HG02852 (cell line): ENCODE measurements at regions not wholly inside any gene's neighbourhood (a gene's known extent, or its start where the extent isn't known, plus 50 kb on each side); places are given as distances from the start of the nearest gene placed in this dataset.
"Not testable (repeated sequence)": the region's sequence is repeated elsewhere in the genome, so short reads cannot be mapped to it uniquely, and the experiment has no call there.

Experiments used
- ATAC-seq: cut with Tn5 transposase; IDR thresholded peaks from one replicate; pipeline ENCODE4 v1.9.1; 2021; ENCODE audit warnings: mild to moderate bottlenecking, moderate library complexity; ENCODE audit not compliant: unreplicated experiment

- ATAC-seq = no peak
Observed at GRCh38 chr15:96629511-96629910, 299.0 kb downstream of the NR2F2 start.

GRCh38 chr15:96638793-96639192 is 308.3 kb downstream of the NR2F2 start:
- no peak for ATAC-seq

GRCh38 chr15:96645796-96646195 is 315.3 kb downstream of the NR2F2 start:
- no peak for ATAC-seq

- ATAC-seq = no peak
Observed at GRCh38 chr15:96648866-96649265, 318.4 kb downstream of the NR2F2 start.

- no peak for ATAC-seq
Observed at GRCh38 chr15:96657096-96657495, 326.6 kb downstream of the NR2F2 start.

- not testable (repeated sequence) for ATAC-seq
Observed at GRCh38 chr15:96666979-96667378, 336.5 kb downstream of the NR2F2 start.

- ATAC-seq = no peak
Observed at GRCh38 chr15:96670389-96670788, 339.9 kb downstream of the NR2F2 start.

GRCh38 chr15:96672629-96673028 is 342.1 kb downstream of the NR2F2 start:
- ATAC-seq = no peak

DNA sequence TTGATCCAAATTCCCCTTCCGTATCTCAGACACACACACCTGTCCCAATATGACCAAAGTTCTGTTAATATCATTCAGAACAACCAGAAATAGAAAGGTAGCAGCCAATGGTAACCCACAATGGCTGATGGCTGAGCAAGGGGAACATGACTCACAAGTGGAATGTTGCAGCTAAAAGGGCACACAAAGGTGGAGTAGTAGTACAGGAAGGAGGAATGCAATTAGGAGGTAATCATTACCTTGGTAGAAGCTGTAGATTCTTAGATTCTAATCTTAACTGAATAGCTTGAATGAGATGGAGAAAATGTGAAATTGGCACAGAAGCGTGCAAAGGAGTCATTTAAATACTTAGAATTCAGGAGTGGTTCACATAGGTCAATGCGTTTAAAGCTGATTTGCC is 347.9 kb downstream of the NR2F2 start:
- no peak for ATAC-seq

DNA sequence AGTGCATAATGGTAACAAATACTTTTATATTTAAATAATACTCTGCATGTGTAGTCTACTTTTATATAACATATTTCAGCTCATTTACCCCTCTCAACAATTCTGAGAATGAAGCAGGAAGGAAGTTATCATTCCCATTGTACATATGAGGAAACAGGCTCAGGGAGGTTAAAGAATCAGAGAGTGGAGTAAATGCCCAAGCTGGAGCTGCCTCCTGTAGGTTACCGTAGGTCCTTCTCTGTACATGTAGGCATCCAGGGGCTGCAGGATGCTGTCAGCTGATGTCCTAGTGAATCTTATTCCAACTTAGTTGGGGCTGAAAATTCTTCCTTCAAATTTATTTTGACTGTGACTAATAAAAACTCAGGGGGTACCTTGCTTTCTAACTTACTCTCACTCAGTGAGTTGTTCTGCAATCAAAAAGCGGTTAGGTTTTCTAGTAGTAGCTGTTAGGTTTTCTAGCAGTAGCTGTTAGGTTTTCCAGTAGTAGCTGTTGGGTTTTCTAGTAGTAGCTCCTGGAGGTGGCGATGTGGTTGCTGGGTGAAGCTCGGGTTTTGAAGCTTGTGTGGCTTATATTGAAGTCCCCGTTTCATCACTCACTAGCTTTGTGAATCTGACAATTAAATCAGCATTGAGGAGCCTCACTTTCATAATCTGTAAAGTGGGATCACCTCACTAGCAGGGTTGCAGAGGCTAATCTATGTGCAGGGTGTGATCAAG is 357.0 kb downstream of the NR2F2 start:
- ATAC-seq = no peak

DNA sequence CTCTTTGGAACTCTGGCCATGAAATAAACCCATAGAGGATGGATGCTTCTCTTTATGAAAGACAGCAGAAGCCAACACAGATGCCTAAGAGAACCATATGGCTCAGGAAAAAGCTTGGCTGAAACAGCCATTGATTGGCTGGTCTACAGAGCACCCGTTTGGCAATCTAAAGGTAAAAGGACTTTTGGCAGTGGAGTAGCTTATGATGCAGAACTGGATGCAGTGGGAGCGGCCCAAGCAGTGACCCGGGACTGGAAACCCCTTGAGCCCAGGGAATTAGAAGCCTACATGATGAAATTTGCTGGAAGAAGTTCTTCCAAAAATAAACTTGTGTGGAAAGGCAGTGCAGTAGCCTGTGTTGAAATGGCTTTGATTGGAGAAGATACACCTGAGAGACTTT is 360.2 kb downstream of the NR2F2 start:
- ATAC-seq = no peak

- ATAC-seq = no peak
Observed at GRCh38 chr15:96692826-96693225, 362.3 kb downstream of the NR2F2 start.

DNA sequence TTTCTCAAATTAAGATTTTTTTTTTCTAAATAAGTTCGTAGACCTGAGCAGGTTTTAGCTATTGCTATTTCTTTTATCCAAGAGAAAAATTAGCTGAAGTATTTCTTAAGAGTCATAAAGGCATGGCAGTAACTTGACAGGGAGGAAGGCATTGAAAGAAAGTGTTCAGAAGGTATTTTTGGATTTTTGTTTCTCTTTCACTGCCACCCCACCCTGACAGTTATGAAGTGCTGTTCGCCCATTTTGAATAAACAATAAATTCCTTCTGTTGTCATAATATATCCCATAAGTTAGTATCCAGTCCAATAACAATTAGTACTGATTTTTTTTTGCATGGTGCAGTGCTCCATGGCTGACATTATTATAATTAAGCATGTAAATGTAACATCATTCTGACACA is 363.0 kb downstream of the NR2F2 start:
- no peak for ATAC-seq

DNA sequence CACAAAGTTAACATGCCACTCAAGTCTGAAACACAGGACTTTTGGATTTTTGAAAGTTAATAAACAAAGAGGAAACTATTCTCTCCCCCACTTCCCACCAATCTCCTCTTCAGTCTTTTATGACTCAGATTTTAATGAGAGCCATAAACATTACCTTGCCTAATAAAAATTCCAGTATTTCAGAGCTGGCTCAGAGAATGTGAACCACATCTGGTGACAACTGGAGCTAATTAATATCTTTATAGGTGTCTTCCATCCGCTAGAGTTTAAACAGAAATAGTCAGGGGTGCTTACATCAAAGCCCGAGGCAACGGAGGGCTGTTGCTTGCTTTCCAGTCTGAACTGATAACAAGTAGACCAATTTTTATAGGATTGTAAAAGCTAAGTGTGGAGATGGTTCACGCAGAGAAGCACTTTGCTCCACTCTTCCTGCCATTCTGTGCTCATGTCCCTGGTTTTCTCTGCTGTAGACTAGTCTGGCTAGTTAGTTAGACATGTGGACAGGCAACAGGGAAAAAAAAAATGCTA is 363.6 kb downstream of the NR2F2 start:
- no peak for ATAC-seq

GRCh38 chr15:96695426-96695825 is 364.9 kb downstream of the NR2F2 start:
- no peak for ATAC-seq

DNA sequence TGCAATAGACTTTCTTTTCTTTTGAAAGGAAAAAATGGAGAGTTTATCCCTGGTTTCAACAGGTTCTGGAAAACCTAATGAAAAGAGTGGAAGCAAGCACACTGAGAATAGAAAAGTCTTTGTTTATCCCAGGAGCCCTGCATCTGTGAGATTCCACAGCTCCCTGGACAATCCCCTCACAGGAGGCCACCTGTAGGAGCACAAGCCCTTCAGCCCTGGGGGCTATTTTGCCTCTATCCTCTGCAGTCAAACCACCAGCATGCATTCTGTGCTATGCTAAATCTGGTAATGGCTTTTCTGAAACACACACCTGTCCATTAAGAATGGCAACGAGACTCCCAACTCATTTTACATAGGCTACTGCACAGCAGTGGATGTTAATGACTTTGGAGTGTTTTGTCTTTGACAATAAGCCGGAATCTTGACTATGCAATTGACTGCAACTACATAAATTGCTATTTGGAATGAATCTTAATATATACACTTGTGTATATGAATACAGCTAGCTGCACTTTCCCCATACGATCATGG is 369.4 kb downstream of the NR2F2 start:
- no peak for ATAC-seq

DNA sequence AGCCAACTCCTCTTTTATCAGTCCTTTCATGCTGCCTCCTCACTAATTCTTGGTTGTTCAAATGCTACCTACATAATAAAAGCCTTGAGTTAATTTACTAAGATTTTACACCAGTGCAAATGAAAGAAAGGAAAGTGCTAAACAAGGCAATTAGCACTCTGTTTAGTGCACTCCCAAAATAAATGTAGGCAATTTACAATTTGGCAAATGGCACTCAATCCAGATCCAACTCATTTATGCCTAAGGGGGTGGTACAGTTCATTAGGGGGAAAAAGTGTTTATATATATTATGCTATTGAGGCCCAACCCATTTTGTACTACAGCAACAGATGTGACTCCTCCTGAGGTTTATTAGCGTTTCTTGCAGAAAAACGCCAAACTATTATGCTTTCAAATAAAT is 370.1 kb downstream of the NR2F2 start:
- ATAC-seq = no peak

DNA sequence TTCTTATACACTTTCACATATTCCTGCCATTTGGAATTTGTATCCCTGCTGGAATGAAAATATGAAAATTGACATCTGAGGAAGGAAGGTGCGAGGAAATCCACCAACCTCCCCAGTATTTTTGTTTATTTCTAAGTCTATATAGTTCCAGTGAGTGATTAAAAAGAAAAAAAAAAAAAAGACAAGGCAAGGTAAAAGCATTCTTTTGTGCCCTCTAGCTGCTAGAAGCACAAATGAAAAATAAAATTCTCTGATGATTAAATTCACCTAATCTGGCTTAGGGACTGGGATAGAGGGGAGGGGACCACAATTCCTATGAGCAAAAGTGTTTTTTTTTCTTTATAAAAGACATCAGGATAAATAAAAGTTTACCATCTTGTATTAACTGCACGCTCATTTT is 370.9 kb downstream of the NR2F2 start:
- ATAC-seq = no peak

DNA sequence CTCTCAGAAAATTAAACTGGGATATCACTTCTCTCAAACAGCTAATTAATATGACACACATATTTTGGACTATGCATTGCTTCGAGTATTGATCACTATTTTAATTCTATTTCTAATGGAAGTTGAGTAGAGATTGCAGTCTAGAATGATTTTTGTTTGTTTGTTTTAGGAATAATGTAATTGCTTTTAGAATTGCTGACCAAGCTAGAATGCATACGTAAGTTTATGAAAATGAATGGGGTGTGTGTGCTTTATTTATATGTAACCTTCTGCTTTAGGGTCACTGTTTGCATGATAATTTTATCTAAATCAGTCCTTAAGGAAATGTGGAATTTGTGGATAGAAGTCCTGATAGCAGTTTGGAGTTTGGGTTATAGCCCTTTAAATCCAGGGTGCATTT is 371.4 kb downstream of the NR2F2 start:
- no peak for ATAC-seq

DNA sequence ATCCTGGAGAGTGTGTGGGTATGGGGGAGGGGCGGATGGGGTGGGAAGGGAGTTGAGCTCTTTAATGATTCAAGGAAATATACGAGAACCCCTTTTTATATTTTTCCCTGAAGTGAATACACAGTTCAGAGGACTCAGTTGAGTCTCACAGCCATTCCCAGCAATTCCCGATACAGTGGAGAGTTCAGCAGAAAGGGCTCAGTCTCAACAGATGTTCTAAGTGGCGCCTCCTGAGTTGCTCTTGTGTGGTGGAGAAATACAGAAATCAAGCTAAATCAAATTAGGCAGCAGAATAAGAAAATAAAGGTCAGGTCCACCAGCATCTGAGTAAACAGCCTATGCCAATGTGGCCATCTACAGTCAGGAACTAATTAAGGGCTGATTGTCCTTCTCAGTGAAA is 372.1 kb downstream of the NR2F2 start:
- ATAC-seq = no peak

- ATAC-seq = no peak
Observed at GRCh38 chr15:96703091-96703490, 372.6 kb downstream of the NR2F2 start.

DNA sequence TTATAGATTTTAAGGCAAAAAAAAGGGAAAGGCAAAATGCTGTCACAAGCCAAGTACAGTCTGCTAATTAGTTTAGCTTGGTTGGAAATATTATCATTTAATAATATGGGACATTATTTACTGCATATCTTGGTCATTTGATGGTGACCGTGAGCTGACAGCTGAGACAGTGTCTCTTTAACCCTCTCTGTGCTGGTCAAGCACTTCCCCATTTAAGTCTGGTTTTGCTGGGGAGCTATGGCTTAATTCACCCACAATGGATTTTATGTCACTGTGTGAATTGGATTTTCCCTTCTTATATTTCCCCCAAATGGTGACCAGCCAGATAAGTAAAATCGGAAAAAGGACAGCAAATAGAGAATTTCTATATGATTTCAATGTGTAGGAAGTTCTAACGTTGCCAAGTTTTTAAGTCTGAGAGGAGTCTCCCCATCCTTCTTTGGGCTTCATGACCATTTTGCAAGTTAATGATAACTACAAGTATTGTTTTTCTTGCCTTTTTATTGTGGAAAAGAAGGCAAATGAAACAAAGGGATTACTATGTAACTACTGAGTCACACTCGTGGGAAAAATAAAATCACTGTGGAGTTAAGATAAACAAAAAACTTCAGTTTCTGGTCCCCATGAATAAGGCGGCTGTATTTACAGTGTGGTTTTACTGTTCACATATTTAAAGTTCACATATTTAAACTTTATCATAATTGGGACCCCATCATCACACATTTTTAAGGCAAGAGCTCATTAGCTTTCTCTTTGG is 373.5 kb downstream of the NR2F2 start:
- no peak for ATAC-seq
